CD14-positive monocyte (primary cell): ENCODE measurements at regions not wholly inside any gene's neighbourhood (a gene's known extent, or its start where the extent isn't known, plus 50 kb on each side); places are given as distances from the start of the nearest gene placed in this dataset.

Source experiments
- DNase-seq, 3 donors: peaks; one replicate each; pipeline ENCODE4 v3.0.0-alpha.2; 2011 to 2022
- H2AFZ ChIP-seq: 2 replicates; pipeline ENCODE4 v1.6.0; 2012; ENCODE audit warnings: mild to moderate bottlenecking, low read depth, low read length, inconsistent platforms; ENCODE audit not compliant: insufficient read depth, poor library complexity, severe bottlenecking
- H3K27ac ChIP-seq, 2 donors: 1 replicate in 1 of 2; 2 replicates in 1 of 2; pipeline ENCODE4 v1.5.1; 2012 to 2013; ENCODE audit warnings: low read length in 2 of 2, control low read depth in 1 of 2, inconsistent platforms in 1 of 2, low read depth in 1 of 2, mild to moderate bottlenecking in 1 of 2
- H3K27me3 ChIP-seq, 2 donors: one replicate each; pipeline versions ENCODE4 v1.6.0 to v1.6.1; 2011 to 2013; ENCODE audit warnings: low read length in 2 of 2; ENCODE audit not compliant: control insufficient read depth in 2 of 2, insufficient read depth in 2 of 2
- H3K36me3 ChIP-seq, 2 donors: replicated peaks in 1 of 2; 1 replicate in 1 of 2; 2 replicates in 1 of 2; pipeline versions ENCODE4 v1.5.1 to v1.6.1; 2012 to 2013; ENCODE audit warnings: low read length in 2 of 2, control low read depth in 1 of 2, inconsistent platforms in 1 of 2, mild to moderate bottlenecking in 1 of 2; ENCODE audit not compliant: insufficient read depth in 2 of 2, control insufficient read depth in 1 of 2
- H3K4me1 ChIP-seq, 2 donors: 1 replicate in 1 of 2; 2 replicates in 1 of 2; pipeline versions ENCODE4 v1.5.1 to v1.6.1; 2012 to 2013; ENCODE audit warnings: low read length in 2 of 2, control low read depth in 1 of 2, inconsistent platforms in 1 of 2, mild to moderate bottlenecking in 1 of 2, moderate library complexity in 1 of 2; ENCODE audit not compliant: insufficient read depth in 2 of 2, control insufficient read depth in 1 of 2
- H3K4me2 ChIP-seq: replicated peaks from 2 replicates; pipeline ENCODE3; 2012; ENCODE audit warnings: low read length, moderate library complexity, mild to moderate bottlenecking; ENCODE audit not compliant: poor library complexity, severe bottlenecking; ENCODE audit errors: extremely low read depth
- H3K4me3 ChIP-seq, 3 experiments: fragments of 200-600 bp in 1 of 3; sonication (generic) in 1 of 3; replicated peaks in 1 of 3; 1 replicate in 2 of 3; 2 replicates in 1 of 3; pipeline ENCODE4 v1.5.1; 2011 to 2013; ENCODE audit warnings: low read length in 3 of 3, mild to moderate bottlenecking in 3 of 3, control low read depth in 2 of 3, low read depth in 2 of 3, inconsistent platforms in 1 of 3, moderate library complexity in 1 of 3
- H3K79me2 ChIP-seq: 2 replicates; pipeline ENCODE4 v1.6.0; 2012; ENCODE audit warnings: mild to moderate bottlenecking, control low read depth, inconsistent platforms, low read length, moderate library complexity; ENCODE audit not compliant: insufficient read depth
- H3K9ac ChIP-seq: 2 replicates; pipeline ENCODE4 v1.6.0; 2017; ENCODE audit warnings: low read length, mild to moderate bottlenecking; ENCODE audit not compliant: insufficient read depth, poor library complexity, severe bottlenecking
- H3K9me3 ChIP-seq, 2 donors: replicated peaks in 1 of 2; 1 replicate in 1 of 2; 2 replicates in 1 of 2; pipeline versions ENCODE4 v1.5.1 to v1.6.1; 2012 to 2013; ENCODE audit warnings: low read length in 2 of 2, control low read depth in 1 of 2; ENCODE audit not compliant: control insufficient read depth in 1 of 2, insufficient read depth in 1 of 2
- H4K20me1 ChIP-seq: 2 replicates; pipeline ENCODE4 v1.6.0; 2012; ENCODE audit warnings: mild to moderate bottlenecking, low read length, control low read depth, moderate library complexity; ENCODE audit not compliant: insufficient read depth
- H3K27ac Mint-ChIP-seq, 7 donors: one replicate each; pipeline ENCODE4 v1.8.0; 2020; ENCODE audit warnings: mild to moderate bottlenecking in 7 of 7, mixed read lengths in 7 of 7, moderate library complexity in 6 of 7, inconsistent platforms in 2 of 7
- H3K27me3 Mint-ChIP-seq, 3 donors: one replicate each; pipeline ENCODE4 v1.8.0; 2021 to 2022; ENCODE audit warnings: low read depth in 3 of 3, mild to moderate bottlenecking in 3 of 3, mixed read lengths in 3 of 3, moderate library complexity in 3 of 3, inconsistent platforms in 1 of 3
- H3K36me3 Mint-ChIP-seq, 2 donors: one replicate each; pipeline ENCODE4 v1.8.0; 2020; ENCODE audit warnings: mixed read lengths in 2 of 2, inconsistent platforms in 1 of 2, mild to moderate bottlenecking in 1 of 2
- H3K4me1 Mint-ChIP-seq: one replicate; pipeline ENCODE4 v1.8.0; 2020; ENCODE audit warnings: mild to moderate bottlenecking, mixed read lengths
- H3K4me3 Mint-ChIP-seq, 2 donors: one replicate each; pipeline ENCODE4 v1.8.0; 2020; ENCODE audit warnings: mild to moderate bottlenecking in 2 of 2, mixed read lengths in 2 of 2, moderate library complexity in 1 of 2
- H3K9me3 Mint-ChIP-seq, 7 donors: one replicate each; pipeline ENCODE4 v1.8.0; 2020 to 2022; ENCODE audit warnings: mixed read lengths in 7 of 7, mild to moderate bottlenecking in 6 of 7, moderate library complexity in 6 of 7, inconsistent platforms in 2 of 7
- CTCF ChIP-seq: fragments of 200-600 bp; IDR thresholded peaks from one replicate; pipeline ENCODE4 v1.8.0; 2022; ENCODE audit warnings: antibody characterized with exemption, mild to moderate bottlenecking
- WGBS: methylation state at CpG from one replicate; pipeline ENCODE4 v1.1.5; 2013; ENCODE audit warnings: missing lambda C conversion rate; ENCODE audit not compliant: insufficient coverage; 5-methylcytosine and 5-hydroxymethylcytosine counted together
- intact Hi-C, 2 donors: fragments of 100-400 bp; cut with micrococcal nuclease; formaldehyde crosslinking; loops; one replicate each; pipeline versions ENCODE4 v1.15.0 to v1.15.1; 2023

- WGBS = 80% methylated on average over 1 of the region's 2 CpGs
These were observed 475.8 kb downstream of the PLCL1 start for GRCh38 chr2:198280145-198280544.

GRCh38 chr2:198279026-198279425 is 474.6 kb downstream of the PLCL1 start:
- Histone ChIP-seq H3K79me2 (no peaks in the 10 kb centered on the region), H3K27ac (no peak overlapping the region), H4K20me1 (no peaks in the 10 kb centered on the region), H3K9ac (no peak overlapping the region), H2AFZ (no peak overlapping the region), H3K27me3 (peaks cover 0 to 3% of the 10 kb centered on the region in 2 donors), H3K9me3 (no peaks in the 10 kb centered on the region), H3K4me1 (no peaks in the 10 kb centered on the region), H3K4me3 (no peak overlapping the region), H3K4me2 (no peak overlapping the region), H3K36me3 (no peaks in the 10 kb centered on the region)
- H3K36me3 Mint-ChIP-seq = no peaks in the 10 kb centered on the region
- intact Hi-C loops = no loop called here
- H3K4me3 Mint-ChIP-seq = no peak overlapping the region
- H3K9me3 Mint-ChIP-seq = peaks cover 0 to 2% (median 0%) of the 10 kb centered on the region in 7 donors
- no peak for TF ChIP-seq CTCF
- peaks cover 0 to 6% (median 3%) of the 10 kb centered on the region in 3 donors for H3K27me3 Mint-ChIP-seq
- H3K4me1 Mint-ChIP-seq = no peaks in the 10 kb centered on the region
- no peak for DNase-seq
- H3K27ac Mint-ChIP-seq = no peak overlapping the region
- 95% methylated on average over 4 of the region's 5 CpGs for WGBS

More at GRCh38 chr2:198280145-198280544, 475.8 kb downstream of the PLCL1 start:
- Mint-ChIP-seq H3K36me3 (no peaks in the 10 kb centered on the region), H3K9me3 (peaks cover 0 to 2% (median 0%) of the 10 kb centered on the region in 7 donors), H3K27ac (no peak overlapping the region), H3K4me1 (no peaks in the 10 kb centered on the region), H3K4me3 (no peak overlapping the region), H3K27me3 (peaks cover 0 to 6% (median 3%) of the 10 kb centered on the region in 3 donors)
- H3K9ac ChIP-seq = no peak overlapping the region
- peaks cover 0 to 3% of the 10 kb centered on the region in 2 donors for H3K27me3 ChIP-seq
- intact Hi-C loops = no loop called here
- H3K27ac ChIP-seq = no peak overlapping the region
- no peak for TF ChIP-seq CTCF
- no peak overlapping the region for H2AFZ ChIP-seq
- H3K4me2 ChIP-seq = no peak overlapping the region
- no peaks in the 10 kb centered on the region for H3K4me1 ChIP-seq
- no peaks in the 10 kb centered on the region for H3K36me3 ChIP-seq
- no peak overlapping the region for H3K4me3 ChIP-seq
- no peak for DNase-seq
- no peaks in the 10 kb centered on the region for H3K9me3 ChIP-seq
- H4K20me1 ChIP-seq = no peaks in the 10 kb centered on the region
- no peaks in the 10 kb centered on the region for H3K79me2 ChIP-seq
